GM19043 (cell line): ENCODE measurements at regions not wholly inside any gene's neighbourhood (a gene's known extent, or its start where the extent isn't known, plus 50 kb on each side); places are given as distances from the start of the nearest gene placed in this dataset.
"Not testable (repeated sequence)": the region's sequence is repeated elsewhere in the genome, so short reads cannot be mapped to it uniquely, and the experiment has no call there.

ENCODE experiments used
- ATAC-seq: cut with Tn5 transposase; IDR thresholded peaks from one replicate; pipeline ENCODE4 v1.9.1; 2021; ENCODE audit warnings: low read depth; ENCODE audit not compliant: unreplicated experiment

- ATAC-seq: no peak
Measured at GRCh38 chr3:153944084-153944483, 177.1 kb upstream of the ARHGEF26 start.

GRCh38 chr3:153951276-153951675, 169.9 kb upstream of the ARHGEF26 start:
- ATAC-seq: no peak

DNA sequence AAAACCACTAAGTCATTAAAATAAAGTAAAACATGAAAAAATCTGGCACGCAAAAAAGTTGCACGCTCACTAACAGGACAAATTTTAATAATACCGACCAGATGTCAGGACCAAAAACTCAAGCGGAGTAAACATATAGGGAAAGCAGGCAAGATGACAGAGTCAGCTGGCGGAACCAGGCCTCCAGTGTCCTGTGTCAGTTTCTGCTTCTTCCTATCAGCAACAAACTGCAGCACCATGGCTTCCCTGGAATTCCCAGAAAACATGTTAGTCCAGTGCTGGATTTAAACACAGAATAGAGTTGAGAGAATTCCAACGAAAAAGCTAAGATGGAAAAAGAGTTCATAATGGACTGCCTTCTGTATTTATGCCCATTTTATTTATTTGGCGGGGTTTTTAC, 169.1 kb upstream of the ARHGEF26 start:
- ATAC-seq: no peak

GRCh38 chr3:153956613-153957012, 164.6 kb upstream of the ARHGEF26 start:
- no peak for ATAC-seq

DNA sequence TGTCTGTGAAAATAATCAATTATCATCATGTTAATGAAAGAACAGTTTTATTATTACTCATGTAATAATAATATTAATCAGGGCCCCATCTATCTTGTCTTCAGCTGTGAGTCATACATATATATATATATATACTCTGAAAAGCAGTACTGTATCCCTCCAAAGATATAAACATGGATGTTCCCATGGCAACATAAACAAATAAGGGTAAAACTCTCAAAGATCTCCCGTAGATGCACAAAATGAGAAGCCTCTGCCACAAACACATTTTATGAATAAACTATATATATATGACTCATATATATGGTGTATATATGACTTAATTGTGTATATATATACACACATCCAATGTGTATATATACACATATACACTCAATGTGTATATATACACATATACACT, 163.8 kb upstream of the ARHGEF26 start:
- no peak for ATAC-seq

- ATAC-seq: no peak
Measured at GRCh38 chr3:153958635-153959595, 162.3 kb upstream of the ARHGEF26 start.

- no peak for ATAC-seq
Measured at GRCh38 chr3:153960458-153961074, 160.6 kb upstream of the ARHGEF26 start.

DNA sequence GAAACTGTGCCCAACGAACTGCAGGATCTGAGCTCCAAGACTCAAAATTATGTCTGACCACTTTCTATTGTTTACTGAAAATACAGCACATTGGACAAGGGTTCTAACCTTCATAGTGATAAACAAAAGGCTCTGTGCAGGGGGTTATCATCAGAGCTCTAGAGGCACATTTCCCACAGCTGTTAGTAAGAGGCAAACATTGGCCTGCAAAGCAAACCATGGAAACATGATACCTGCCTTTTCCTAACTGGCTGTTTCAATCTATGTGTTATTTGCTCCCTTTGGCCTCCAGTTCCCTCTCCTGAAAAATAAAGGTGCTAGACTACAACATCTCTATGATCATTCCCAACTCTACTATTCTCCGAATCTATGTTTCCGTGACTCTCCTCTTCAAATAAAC, 159.7 kb upstream of the ARHGEF26 start:
- no peak for ATAC-seq

GRCh38 chr3:153963012-153963411, 158.2 kb upstream of the ARHGEF26 start:
- ATAC-seq: no peak

DNA sequence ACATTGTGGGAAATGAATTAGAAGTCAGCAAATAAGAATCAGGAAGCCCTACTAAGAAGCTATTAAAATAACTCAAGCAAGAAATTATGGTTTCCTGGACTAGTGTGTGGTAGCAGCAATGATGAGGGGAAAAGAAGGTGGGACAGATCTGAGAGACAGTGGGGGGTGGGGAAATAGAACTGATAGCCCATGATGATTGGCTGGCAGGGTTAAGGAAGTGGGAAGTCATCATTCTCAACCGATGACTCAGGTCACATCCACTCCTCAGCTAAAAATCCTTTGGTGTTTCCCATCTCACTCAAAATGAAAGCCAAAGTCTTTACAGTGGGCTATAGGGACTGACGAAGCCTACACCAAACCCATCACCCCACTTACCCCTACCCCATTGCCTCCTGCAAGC, 153.9 kb upstream of the ARHGEF26 start:
- ATAC-seq: no peak

- peak; percentile 31 for ATAC-seq
Measured at GRCh38 chr3:153970047-153970446, 151.1 kb upstream of the ARHGEF26 start.

DNA sequence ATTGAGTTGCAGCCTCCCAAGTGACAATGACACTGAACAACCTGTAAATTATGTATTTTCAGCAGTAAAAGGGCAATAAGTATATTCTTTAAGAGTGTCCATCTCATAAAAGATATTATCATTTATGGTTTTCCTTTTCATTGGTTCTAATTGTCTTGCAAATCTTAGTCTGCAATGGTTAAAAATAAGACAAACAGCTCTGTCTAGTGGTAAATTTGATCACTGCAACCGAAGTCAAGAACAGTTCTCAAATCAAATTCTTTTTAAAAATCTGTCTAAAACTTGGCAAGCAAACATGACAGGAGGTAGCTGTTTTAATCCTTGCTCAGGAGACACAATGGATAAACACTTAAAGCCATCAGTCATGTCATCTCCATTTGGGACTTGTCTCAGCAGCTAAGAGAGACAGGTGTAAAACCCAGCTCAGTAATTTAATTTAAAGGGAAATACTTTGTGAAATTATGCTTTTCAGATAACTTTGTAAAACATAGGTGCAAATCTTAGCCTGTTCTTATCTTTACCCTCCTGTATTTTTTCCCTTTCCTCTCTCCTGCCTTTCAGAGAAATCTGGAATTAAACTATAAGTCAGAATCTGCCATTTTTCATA, 150.3 kb upstream of the ARHGEF26 start:
- ATAC-seq: no peak

DNA sequence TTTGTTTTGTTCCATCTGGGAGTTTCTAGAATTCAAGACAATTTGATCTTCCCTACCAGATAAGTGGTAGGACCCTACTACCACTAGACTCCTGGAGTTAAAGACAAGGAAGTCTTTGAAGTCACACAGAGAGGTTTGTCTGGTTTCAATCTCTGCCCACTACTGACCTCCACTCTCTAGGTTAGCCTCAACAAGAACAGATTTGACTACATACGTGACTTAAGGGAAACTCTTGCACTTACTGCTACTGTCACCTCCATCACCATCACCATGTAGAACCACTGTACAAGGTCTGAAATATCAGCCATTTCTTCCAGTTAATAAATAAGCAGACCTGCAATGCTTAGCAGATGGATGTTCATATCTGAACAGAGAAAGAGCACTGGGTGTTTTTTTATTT, 148.3 kb upstream of the ARHGEF26 start:
- no peak for ATAC-seq

- peak; percentile 52 for ATAC-seq
Measured at GRCh38 chr3:153973722-153974265, 147.4 kb upstream of the ARHGEF26 start.

GRCh38 chr3:153974614-153975013, 146.6 kb upstream of the ARHGEF26 start:
- peak; percentile 24 for ATAC-seq

DNA sequence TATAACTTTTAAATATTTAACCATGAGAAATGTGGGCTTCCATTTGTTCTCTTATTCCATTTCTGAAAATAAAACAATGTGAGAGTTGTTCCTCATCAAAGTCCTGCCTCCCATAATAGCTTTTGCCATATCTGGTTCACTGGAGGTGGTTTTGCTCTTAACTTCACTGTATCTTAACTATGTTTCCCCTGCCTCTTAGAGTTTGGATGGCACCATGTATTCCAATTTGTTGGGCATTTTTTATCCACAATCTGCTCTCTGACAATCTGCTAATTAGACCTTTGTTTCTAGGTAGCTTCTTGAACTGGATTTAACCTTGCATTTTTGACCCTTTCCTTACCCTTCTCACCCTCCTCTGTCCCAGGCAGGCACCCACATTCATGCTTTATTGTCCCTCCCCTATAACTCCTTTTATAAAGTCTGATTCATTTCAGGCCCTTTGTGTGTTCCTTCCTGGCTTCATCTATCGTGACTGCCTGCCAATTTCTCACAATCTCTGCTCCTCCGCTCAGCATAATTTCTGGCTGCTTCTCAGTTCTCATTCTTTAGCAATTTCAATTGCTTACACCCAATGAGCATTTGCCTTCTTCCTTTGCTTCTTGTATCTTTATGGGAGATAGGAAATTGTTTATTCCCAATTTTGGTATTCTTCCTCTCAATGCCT, 144.2 kb upstream of the ARHGEF26 start:
- ATAC-seq: no peak

- no peak for ATAC-seq
Measured at GRCh38 chr3:153978006-153978405, 143.2 kb upstream of the ARHGEF26 start.

- ATAC-seq: no peak
Measured at GRCh38 chr3:153979418-153980251, 141.6 kb upstream of the ARHGEF26 start.

GRCh38 chr3:153980252-153980590, 141.0 kb upstream of the ARHGEF26 start:
- ATAC-seq: no peak

GRCh38 chr3:153997364-153997763, 123.8 kb upstream of the ARHGEF26 start:
- not testable (repeated sequence) for ATAC-seq
